BJ (cell line): ENCODE measurements at regions not wholly inside any gene's neighbourhood (a gene's known extent, or its start where the extent isn't known, plus 50 kb on each side); places are given as distances from the start of the nearest gene placed in this dataset.

Source experiments
- CTCF ChIA-PET: fragments of 350-600 bp; formaldehyde crosslinking; extraction: SDS; loops from one replicate; lab custom pipeline; 2021; ENCODE audit warnings: antibody characterized with exemption, inconsistent platforms; lab: Yijun Ruan, JAX
- POLR2A ChIA-PET: fragments of 300-600 bp; sonication (Branson Sonifier 250); formaldehyde crosslinking; extraction: SDS; loops from one replicate; lab custom pipeline; 2021; ENCODE audit warnings: antibody characterized with exemption; lab: Charles Lee
- DNase-seq: peaks from one replicate; pipeline ENCODE4 v3.0.0-alpha.2; 2011; ENCODE audit warnings: low read depth
- H3K27me3 ChIP-seq: 2 replicates; pipeline ENCODE4 v1.6.0; 2011; ENCODE audit warnings: low read length; ENCODE audit not compliant: control insufficient read depth, insufficient read depth
- H3K36me3 ChIP-seq: 2 replicates; pipeline ENCODE4 v1.5.1; 2011; ENCODE audit warnings: low read length; ENCODE audit not compliant: control insufficient read depth, insufficient read depth
- H3K4me3 ChIP-seq: 2 replicates; pipeline ENCODE4 v1.5.1; 2011; ENCODE audit warnings: low read depth, mild to moderate bottlenecking, control low read depth, low read length
- CTCF ChIP-seq: IDR thresholded peaks from 2 replicates; pipeline ENCODE4 v1.5.1; 2011; ENCODE audit warnings: low read depth, mild to moderate bottlenecking, control low read depth, inconsistent platforms, low read length, moderate library complexity; ENCODE audit not compliant: insufficient read depth

GRCh38 chr3:153285194-153285641, 123.2 kb downstream of the RAP2B start:
- Histone ChIP-seq H3K4me3 (no peak overlapping the region), H3K27me3 (no peaks in the 10 kb centered on the region), H3K36me3 (no peaks in the 10 kb centered on the region)
- ChIA-PET POLR2A (interaction anchor here (0.6 kb wide), 1 partner anchor 124 kb away, joined by 4 read pairs; no protein-coding TSS in a partner anchor), CTCF (interaction anchor here (0.6 to 1.4 kb wide), 5 partner anchors 8 to 242 kb away, joined by 3 to 4 read pairs (median 3); no protein-coding TSS in a partner anchor)
- peak; percentile 23; the same call in 1 of the 2 replicates for TF ChIP-seq CTCF
- no peak for DNase-seq

GRCh38 chr3:153285982-153286381, 124.0 kb downstream of the RAP2B start:
- ChIA-PET CTCF (interaction anchor here (0.7 to 1.4 kb wide), 4 partner anchors 11 to 126 kb away, joined by 3 to 4 read pairs (median 3); no protein-coding TSS in a partner anchor), POLR2A (interaction anchor here (0.6 kb wide), 1 partner anchor 125 kb away, joined by 4 read pairs; no protein-coding TSS in a partner anchor)
- DNase-seq, result no peak

GRCh38 chr3:153287017-153287416, 125.0 kb downstream of the RAP2B start:
- DNase-seq, result no peak
- CTCF ChIA-PET, result interaction anchor here (0.9 to 1.1 kb wide), 2 partner anchors 24 to 127 kb away, joined by 3 read pairs; no protein-coding TSS in a partner anchor

More at GRCh38 chr3:153285982-153286381, 124.0 kb downstream of the RAP2B start:
- no peaks in the 10 kb centered on the region for H3K36me3 ChIP-seq
- H3K4me3 ChIP-seq, result no peak overlapping the region
- no peak for TF ChIP-seq CTCF
- no peaks in the 10 kb centered on the region for H3K27me3 ChIP-seq

GRCh38 chr3:153289334-153289808, 127.3 kb downstream of the RAP2B start:
- no peak for TF ChIP-seq CTCF
- Histone ChIP-seq H3K4me3 (no peak overlapping the region), H3K27me3 (no peaks in the 10 kb centered on the region), H3K36me3 (no peaks in the 10 kb centered on the region)
- DNase-seq, result no peak
- ChIA-PET POLR2A (no interaction called here), CTCF (no interaction called here)

More at GRCh38 chr3:153287017-153287416, 125.0 kb downstream of the RAP2B start:
- Histone ChIP-seq H3K36me3 (no peaks in the 10 kb centered on the region), H3K27me3 (no peaks in the 10 kb centered on the region), H3K4me3 (no peak overlapping the region)
- POLR2A ChIA-PET, result no interaction called here
- no peak for TF ChIP-seq CTCF

- Histone ChIP-seq H3K36me3 (no peaks in the 10 kb centered on the region), H3K4me3 (no peak overlapping the region), H3K27me3 (no peaks in the 10 kb centered on the region)
- no peak for DNase-seq
- ChIA-PET CTCF (interaction anchor here (0.7 to 2.0 kb wide), 7 partner anchors 27 to 478 kb away, joined by 3 to 7 read pairs (median 4); no protein-coding TSS in a partner anchor), POLR2A (no interaction called here)
- peak; percentile 36; the same call in 1 of the 2 replicates for TF ChIP-seq CTCF
Observed at GRCh38 chr3:153290268-153291015, 128.4 kb downstream of the RAP2B start.
